Epithelial cell of esophagus (primary cell): ENCODE measurements at regions not wholly inside any gene's neighbourhood (a gene's known extent, or its start where the extent isn't known, plus 50 kb on each side); places are given as distances from the start of the nearest gene placed in this dataset.

Source experiments
- DNase-seq: peaks from one replicate; pipeline ENCODE4 v3.0.0; 2010; ENCODE audit warnings: low read depth
- H3K4me3 ChIP-seq: 2 replicates; pipeline ENCODE4 v1.5.1; 2011; ENCODE audit warnings: mild to moderate bottlenecking, low read length, control low read depth
- TF ChIP-seq, protein P1 (sequence below): IDR thresholded peaks from 2 replicates; pipeline ENCODE4 v1.5.1; 2011; ENCODE audit warnings: low read depth, mild to moderate bottlenecking, low read length, control low read depth, inconsistent platforms; ENCODE audit not compliant: insufficient read depth; ENCODE audit errors: missing control alignments

DNA sequence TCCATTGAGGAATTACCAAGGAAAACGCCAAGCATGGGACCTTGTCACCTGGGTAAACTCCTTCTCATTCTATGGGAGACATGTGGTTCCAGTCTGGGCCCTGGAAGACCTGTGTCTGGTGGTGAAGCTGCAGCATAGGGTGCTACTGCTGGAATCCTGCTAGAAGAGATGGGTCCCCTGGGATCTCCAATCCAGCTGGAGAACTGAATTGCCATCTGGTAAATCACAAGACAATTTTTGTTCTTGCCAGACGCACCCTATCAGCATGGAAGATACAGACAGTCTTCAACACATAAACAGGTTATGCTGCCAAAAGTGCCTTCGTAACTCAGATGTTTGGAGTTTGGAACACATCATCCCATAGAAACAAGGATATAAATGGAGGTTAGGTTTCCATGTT, 424.0 kb upstream of the BRINP1 start:
- DNase-seq: no peak
- TF ChIP-seq, protein P1, sequence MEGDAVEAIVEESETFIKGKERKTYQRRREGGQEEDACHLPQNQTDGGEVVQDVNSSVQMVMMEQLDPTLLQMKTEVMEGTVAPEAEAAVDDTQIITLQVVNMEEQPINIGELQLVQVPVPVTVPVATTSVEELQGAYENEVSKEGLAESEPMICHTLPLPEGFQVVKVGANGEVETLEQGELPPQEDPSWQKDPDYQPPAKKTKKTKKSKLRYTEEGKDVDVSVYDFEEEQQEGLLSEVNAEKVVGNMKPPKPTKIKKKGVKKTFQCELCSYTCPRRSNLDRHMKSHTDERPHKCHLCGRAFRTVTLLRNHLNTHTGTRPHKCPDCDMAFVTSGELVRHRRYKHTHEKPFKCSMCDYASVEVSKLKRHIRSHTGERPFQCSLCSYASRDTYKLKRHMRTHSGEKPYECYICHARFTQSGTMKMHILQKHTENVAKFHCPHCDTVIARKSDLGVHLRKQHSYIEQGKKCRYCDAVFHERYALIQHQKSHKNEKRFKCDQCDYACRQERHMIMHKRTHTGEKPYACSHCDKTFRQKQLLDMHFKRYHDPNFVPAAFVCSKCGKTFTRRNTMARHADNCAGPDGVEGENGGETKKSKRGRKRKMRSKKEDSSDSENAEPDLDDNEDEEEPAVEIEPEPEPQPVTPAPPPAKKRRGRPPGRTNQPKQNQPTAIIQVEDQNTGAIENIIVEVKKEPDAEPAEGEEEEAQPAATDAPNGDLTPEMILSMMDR: no peak
- no peak overlapping the region for H3K4me3 ChIP-seq

DNA sequence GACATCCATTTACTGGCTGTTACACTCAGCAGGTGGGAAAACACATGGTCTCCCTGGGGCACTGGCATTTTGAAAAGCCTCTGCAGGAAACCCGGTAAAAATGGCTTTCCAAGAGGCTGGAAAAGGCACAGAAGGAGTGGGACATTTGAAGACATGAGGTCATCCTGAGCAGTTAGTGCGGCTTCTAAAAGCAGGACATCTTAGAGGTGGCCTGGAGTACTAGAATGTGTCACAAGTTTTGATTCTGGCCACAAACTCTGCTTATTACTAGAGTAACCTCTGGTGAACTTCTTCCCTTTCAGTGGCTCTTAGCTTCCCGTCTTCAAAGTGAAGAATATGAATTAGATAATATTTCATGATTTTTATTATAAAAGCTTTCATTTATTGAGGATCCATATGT, 423.0 kb upstream of the BRINP1 start:
- TF ChIP-seq, protein P1: no peak
- no peak overlapping the region for H3K4me3 ChIP-seq
- no peak for DNase-seq

DNA sequence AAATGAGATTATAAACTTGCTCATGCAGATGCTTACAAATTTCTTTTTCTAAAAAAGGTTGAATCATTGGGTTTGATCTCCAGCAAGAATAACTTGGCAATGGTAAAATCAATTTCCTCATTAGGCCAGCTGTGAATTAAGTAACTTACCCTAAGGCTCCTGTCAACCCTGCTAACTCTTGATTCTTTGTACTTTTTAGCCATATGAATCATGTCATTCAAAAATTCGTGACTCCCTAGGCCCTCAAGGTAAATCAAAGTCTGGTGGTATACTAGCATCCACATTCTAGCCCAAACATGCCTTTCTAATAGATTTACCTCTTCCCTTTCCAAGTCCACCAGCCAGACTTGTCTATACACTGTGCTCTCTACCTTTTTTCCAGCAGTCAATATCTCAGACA, 420.8 kb upstream of the BRINP1 start:
- TF ChIP-seq, protein P1: no peak
- peak; percentile 32 for DNase-seq
- no peak overlapping the region for H3K4me3 ChIP-seq

DNA sequence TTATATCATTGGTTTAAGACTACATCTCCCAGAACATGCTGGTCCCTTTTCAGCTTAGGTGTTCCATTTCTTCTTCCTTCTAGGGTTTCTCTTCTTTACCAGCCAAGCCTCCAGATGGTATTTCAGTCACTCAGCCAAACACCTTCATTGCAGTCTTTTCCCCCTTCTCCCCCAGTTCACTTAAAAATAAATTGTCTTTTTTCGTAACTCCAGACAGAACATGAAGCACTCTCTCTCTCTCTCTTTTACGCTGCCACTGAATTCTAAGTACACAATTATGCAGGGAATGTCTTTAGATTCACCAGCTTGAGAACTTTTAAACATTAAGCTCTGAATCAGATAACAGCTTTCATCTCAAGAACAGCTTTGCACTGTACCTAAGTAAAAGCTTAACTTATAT, 419.7 kb upstream of the BRINP1 start:
- TF ChIP-seq, protein P1: no peak
- no peak overlapping the region for H3K4me3 ChIP-seq
- no peak for DNase-seq

DNA sequence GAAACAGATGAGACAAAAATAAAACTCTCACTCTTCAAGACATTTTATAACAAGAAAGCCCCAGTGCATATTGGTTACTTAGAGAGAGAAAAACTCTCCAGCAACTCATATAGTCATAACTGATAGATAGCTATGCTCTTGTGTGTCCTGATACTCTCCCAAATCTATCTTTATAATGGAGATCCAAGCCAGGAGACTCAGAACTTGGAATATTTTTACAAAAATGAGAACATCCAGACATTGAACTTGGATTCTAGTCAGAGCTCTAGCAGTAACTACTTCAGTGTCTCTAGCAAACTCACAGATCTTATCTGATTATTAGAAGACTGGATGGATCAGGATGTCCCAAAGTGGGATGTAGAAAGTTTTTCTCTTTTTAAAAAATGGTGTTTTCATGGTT, 412.7 kb upstream of the BRINP1 start:
- TF ChIP-seq, protein P1: no peak
- no peak for DNase-seq
- no peak overlapping the region for H3K4me3 ChIP-seq

DNA sequence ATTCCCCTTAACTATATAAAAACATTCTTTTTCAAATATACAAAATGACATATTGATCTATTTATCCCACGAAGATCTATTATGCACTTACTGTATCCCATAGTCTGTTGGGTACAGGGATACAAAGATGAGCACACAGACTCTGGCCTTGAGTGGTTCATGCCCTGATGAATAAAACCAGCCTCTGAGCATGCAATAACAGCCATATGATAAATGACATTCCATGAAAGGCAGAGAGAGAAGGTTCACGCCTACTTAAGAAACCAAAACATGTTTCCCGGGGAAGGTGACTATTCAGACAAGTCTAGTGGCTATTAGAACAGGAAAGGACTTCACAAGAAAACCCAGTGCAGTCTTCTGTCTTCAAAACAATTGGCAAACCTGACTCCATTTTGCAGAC, 406.2 kb upstream of the BRINP1 start:
- TF ChIP-seq, protein P1: no peak
- DNase-seq: no peak
- H3K4me3 ChIP-seq: no peak overlapping the region

DNA sequence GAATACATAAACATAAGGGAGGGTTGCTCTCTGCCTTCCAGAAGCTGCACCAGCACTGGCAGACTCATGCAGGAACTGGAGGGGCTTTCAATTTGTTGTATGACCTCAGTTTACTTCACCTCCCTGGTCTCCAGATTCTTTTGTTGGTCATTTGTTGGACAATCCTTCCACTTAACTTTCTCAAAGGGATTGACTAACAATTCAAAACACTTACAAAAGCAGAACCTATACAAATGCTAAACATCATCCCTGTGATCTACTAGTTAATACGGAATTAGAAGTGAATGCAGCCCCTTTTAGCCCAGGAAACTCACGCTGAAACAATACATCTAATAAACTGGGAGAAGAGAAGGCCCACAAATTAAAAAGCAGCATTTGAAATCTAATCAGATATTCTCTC, 404.6 kb upstream of the BRINP1 start:
- H3K4me3 ChIP-seq: no peak overlapping the region
- no peak for DNase-seq
- TF ChIP-seq, protein P1: no peak
